ENCODE measurements at regions not wholly inside any gene's neighbourhood (a gene's known extent, or its start where the extent isn't known, plus 50 kb on each side); places are given as distances from the start of the nearest gene placed in this dataset.

DNA sequence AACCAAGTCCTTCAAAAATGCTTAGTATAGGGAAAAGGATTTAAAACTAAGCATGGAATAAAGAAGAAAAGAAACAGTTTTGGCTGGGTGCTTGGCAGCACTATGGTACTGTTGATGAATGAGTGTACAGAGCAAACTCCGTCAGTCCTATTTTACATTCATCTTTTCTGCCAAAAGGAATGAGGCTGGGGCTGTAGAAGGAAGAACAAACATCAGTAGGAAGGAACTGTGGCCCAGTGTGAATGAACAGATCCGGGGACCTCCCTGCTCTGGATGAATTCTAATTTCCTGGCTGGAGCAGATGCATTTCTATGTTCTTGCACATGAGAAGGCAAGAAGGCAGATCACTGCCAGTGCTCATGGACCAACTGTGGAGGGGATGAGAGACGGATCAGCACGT lies 474.0 kb upstream of the MEIS1 start:
- H3K4me3 ChIP-seq: no peak overlapping the region
- H3K27me3 ChIP-seq: no peaks in the 10 kb centered on the region
- no peaks in the 10 kb centered on the region for H3K36me3 ChIP-seq
- no peak overlapping the region for H3K27ac ChIP-seq
- H3K4me1 ChIP-seq: no peaks in the 10 kb centered on the region
- no peaks in the 10 kb centered on the region for H3K9me3 ChIP-seq
- intact Hi-C loops (cut with DNase I; ENCODE audit: low total_unique reads): no loop called here
- DNase-seq: no peak
- no peak for TF ChIP-seq POLR2A (IDR thresholded peaks at IDR 0.05)
- TF ChIP-seq, protein P1, sequence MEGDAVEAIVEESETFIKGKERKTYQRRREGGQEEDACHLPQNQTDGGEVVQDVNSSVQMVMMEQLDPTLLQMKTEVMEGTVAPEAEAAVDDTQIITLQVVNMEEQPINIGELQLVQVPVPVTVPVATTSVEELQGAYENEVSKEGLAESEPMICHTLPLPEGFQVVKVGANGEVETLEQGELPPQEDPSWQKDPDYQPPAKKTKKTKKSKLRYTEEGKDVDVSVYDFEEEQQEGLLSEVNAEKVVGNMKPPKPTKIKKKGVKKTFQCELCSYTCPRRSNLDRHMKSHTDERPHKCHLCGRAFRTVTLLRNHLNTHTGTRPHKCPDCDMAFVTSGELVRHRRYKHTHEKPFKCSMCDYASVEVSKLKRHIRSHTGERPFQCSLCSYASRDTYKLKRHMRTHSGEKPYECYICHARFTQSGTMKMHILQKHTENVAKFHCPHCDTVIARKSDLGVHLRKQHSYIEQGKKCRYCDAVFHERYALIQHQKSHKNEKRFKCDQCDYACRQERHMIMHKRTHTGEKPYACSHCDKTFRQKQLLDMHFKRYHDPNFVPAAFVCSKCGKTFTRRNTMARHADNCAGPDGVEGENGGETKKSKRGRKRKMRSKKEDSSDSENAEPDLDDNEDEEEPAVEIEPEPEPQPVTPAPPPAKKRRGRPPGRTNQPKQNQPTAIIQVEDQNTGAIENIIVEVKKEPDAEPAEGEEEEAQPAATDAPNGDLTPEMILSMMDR (IDR thresholded peaks at IDR 0.05): no peak

DNA sequence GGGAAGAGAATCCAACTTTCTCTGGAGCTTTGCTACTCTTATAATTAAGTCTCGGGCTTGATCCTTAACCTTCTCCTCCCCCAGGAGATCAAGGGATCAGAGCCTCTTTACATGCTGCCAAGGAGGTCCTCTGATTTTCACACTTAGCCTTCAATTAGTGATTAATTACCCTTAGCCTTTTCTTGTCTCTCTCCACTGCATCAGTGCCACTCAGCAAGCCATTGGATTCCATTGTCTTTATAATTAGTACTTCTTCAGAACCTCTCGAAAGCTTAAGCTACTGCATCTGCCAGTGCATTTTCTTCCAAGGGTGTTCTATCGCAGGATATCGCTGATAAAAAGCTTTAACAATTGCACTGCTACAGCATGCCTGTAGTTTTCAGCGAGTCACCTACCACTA lies 477.0 kb upstream of the MEIS1 start:
- Histone ChIP-seq H3K9me3 (no peaks in the 10 kb centered on the region), H3K27me3 (no peaks in the 10 kb centered on the region), H3K27ac (no peak overlapping the region), H3K36me3 (no peaks in the 10 kb centered on the region), H3K4me3 (no peak overlapping the region), H3K4me1 (no peaks in the 10 kb centered on the region)
- intact Hi-C loops (cut with DNase I; ENCODE audit: low total_unique reads): no loop called here
- no peak for DNase-seq
- no peak for TF ChIP-seq POLR2A (IDR thresholded peaks at IDR 0.05)
- TF ChIP-seq, protein P1 (IDR thresholded peaks at IDR 0.05): no peak

DNA sequence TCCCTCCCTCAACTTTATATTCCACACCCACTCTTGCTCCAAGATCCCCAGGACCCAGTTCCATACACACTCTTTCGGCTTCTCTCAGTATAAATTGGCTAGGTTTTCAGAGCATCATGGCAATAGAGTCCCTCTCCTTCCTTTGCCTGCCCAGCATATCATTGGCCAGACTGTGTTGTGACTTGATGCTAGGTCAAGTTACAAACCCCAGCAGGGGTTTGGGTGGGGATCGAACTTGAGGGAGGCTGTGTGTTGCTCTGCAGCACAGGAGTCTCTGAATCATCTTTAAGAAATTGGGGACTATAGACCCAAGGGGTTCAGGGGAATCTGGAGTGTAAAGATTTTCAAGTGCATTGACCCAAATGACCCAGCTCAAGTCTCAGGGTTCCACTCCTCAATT lies 477.5 kb upstream of the MEIS1 start:
- TF ChIP-seq, protein P1 (IDR thresholded peaks at IDR 0.05): no peak
- TF ChIP-seq POLR2A (IDR thresholded peaks at IDR 0.05): no peak
- intact Hi-C loops (cut with DNase I; ENCODE audit: low total_unique reads): no loop called here
- no peaks in the 10 kb centered on the region for H3K4me1 ChIP-seq
- no peaks in the 10 kb centered on the region for H3K36me3 ChIP-seq
- no peaks in the 10 kb centered on the region for H3K9me3 ChIP-seq
- no peak overlapping the region for H3K27ac ChIP-seq
- DNase-seq: no peak
- H3K4me3 ChIP-seq: no peak overlapping the region
- no peaks in the 10 kb centered on the region for H3K27me3 ChIP-seq

DNA sequence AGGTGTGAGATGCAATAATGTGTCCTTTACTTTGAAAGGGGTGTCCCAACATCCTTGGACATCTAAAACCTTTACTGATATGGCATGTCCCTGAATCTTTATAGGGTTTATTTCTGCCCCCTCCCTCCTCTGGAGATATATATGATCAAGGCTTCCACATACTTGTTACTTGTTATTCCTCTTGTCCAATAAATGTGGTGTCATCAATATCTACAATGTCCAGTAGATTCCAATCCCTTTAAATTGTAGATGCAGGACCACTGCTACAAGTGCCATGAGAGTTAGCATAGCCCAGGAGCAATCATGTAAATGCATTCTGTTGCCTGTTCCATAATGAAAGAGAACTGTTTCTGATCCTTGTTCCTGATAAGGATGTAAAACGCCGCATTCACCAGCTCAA lies 479.7 kb upstream of the MEIS1 start:
- Histone ChIP-seq H3K36me3 (no peaks in the 10 kb centered on the region), H3K4me3 (no peak overlapping the region), H3K27me3 (no peaks in the 10 kb centered on the region), H3K4me1 (no peaks in the 10 kb centered on the region), H3K27ac (no peak overlapping the region), H3K9me3 (no peaks in the 10 kb centered on the region)
- intact Hi-C loops (cut with DNase I; ENCODE audit: low total_unique reads): no loop called here
- TF ChIP-seq, protein P1 (IDR thresholded peaks at IDR 0.05): no peak
- no peak for TF ChIP-seq POLR2A (IDR thresholded peaks at IDR 0.05)
- DNase-seq: no peak

DNA sequence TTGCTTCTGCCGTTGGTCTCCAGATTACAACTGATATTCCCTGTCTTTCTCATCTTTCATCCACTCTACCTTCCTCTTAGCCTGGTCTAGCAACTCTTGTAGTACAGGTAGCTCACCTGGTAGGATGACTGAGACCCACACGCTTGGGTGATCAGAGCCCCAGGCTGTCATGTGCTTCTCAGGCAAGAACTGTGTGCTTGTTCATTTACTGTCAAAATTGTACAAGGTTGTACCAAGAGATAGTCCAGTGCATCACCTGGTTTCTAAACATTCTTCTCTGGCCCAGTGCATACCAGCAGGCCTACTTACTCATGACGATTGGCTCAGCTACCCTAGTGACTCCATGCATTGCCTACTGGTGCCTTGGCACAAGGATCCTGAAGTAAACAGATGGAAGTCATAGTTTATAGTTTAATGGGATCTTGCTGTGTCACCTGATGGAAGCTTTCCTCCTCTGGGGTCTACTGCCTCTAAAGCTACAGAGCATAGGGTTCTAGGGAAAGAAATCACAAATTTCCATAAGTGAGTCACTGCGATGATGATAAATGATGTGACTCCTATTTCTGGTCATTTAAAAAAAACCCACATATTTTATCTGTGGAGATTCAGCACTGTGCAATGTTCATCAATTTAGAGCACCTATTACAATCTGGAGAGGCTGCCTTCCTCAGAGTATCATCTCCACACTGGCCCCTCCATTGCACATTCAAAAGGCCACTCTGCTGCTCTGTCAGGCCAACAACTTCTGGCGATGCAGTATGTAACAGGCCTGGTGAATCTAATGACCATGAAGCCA lies 481.8 kb upstream of the MEIS1 start:
- Histone ChIP-seq H3K4me1 (no peaks in the 10 kb centered on the region), H3K9me3 (no peaks in the 10 kb centered on the region), H3K36me3 (no peaks in the 10 kb centered on the region), H3K4me3 (no peak overlapping the region), H3K27me3 (no peaks in the 10 kb centered on the region), H3K27ac (no peak overlapping the region)
- DNase-seq: no peak
- TF ChIP-seq, protein P1 (IDR thresholded peaks at IDR 0.05): no peak
- TF ChIP-seq POLR2A (IDR thresholded peaks at IDR 0.05): no peak
- intact Hi-C loops (cut with DNase I; ENCODE audit: low total_unique reads): no loop called here
